KMS-11 (cell line): ENCODE measurements at regions not wholly inside any gene's neighbourhood (a gene's known extent, or its start where the extent isn't known, plus 50 kb on each side); places are given as distances from the start of the nearest gene placed in this dataset.

ENCODE experiments used
- H2AFZ ChIP-seq: fragments of 200-600 bp; sonication (generic); 2 replicates; pipeline ENCODE4 v1.6.1; 2016; ENCODE audit warnings: antibody characterized with exemption, mixed run types, low read depth
- H3K27ac ChIP-seq: fragments of 200-600 bp; sonication (generic); 2 replicates; pipeline ENCODE4 v1.6.1; 2016; ENCODE audit warnings: mild to moderate bottlenecking, mixed run types
- H3K27me3 ChIP-seq: fragments of 200-600 bp; sonication (generic); 2 replicates; pipeline ENCODE4 v1.6.1; 2017; ENCODE audit warnings: mild to moderate bottlenecking, low read depth, mixed run types, moderate library complexity; ENCODE audit not compliant: insufficient read depth
- H3K36me3 ChIP-seq: fragments of 200-600 bp; sonication (generic); 2 replicates; pipeline ENCODE4 v1.6.1; 2017; ENCODE audit warnings: mild to moderate bottlenecking, mixed run types; ENCODE audit not compliant: insufficient read depth
- H3K4me1 ChIP-seq: fragments of 200-600 bp; sonication (generic); 2 replicates; pipeline ENCODE4 v1.6.1; 2016; ENCODE audit warnings: mild to moderate bottlenecking, low read depth, mixed run types; ENCODE audit not compliant: poor library complexity, severe bottlenecking
- H3K4me2 ChIP-seq: fragments of 200-600 bp; sonication (generic); 2 replicates; pipeline ENCODE4 v1.7.0; 2016; ENCODE audit warnings: mild to moderate bottlenecking, mixed run types
- H3K4me3 ChIP-seq: fragments of 200-600 bp; sonication (generic); IDR thresholded peaks from 2 replicates; pipeline ENCODE4 v1.6.1; 2017; ENCODE audit warnings: low read depth, low read length, mixed read lengths; ENCODE audit not compliant: insufficient read depth
- H3K79me2 ChIP-seq: fragments of 200-600 bp; sonication (generic); 2 replicates; pipeline ENCODE4 v1.6.1; 2016; ENCODE audit warnings: low read depth, mixed run types; ENCODE audit not compliant: insufficient read depth
- H3K9ac ChIP-seq: fragments of 200-600 bp; sonication (generic); 2 replicates; pipeline ENCODE4 v1.6.1; 2016; ENCODE audit warnings: mild to moderate bottlenecking, mixed run types
- H4K20me1 ChIP-seq: fragments of 200-600 bp; sonication (generic); 2 replicates; pipeline ENCODE4 v1.6.1; 2016; ENCODE audit warnings: mild to moderate bottlenecking, mixed run types; ENCODE audit not compliant: insufficient read depth
- TF ChIP-seq, protein P1 (sequence below): fragments of 200-600 bp; sonication (generic); conservative IDR thresholded peaks from 2 replicates; pipeline ENCODE4 v1.6.1; 2017; ENCODE audit warnings: low read depth, mild to moderate bottlenecking, antibody characterized with exemption, low read length, moderate library complexity, mixed read lengths

GRCh38 chr5:174291162-174291561, 245.7 kb downstream of the NSG2 start:
- Histone ChIP-seq H3K4me1 (peaks cover 30% of the 10 kb centered on the region), H3K36me3 (no peaks in the 10 kb centered on the region), H4K20me1 (no peaks in the 10 kb centered on the region), H3K27me3 (no peaks in the 10 kb centered on the region), H3K4me3 (no peak overlapping the region), H3K27ac (no peak overlapping the region), H3K79me2 (no peaks in the 10 kb centered on the region), H3K9ac (no peak overlapping the region), H2AFZ (no peak overlapping the region), H3K4me2 (no peak overlapping the region)
- TF ChIP-seq, protein P1, sequence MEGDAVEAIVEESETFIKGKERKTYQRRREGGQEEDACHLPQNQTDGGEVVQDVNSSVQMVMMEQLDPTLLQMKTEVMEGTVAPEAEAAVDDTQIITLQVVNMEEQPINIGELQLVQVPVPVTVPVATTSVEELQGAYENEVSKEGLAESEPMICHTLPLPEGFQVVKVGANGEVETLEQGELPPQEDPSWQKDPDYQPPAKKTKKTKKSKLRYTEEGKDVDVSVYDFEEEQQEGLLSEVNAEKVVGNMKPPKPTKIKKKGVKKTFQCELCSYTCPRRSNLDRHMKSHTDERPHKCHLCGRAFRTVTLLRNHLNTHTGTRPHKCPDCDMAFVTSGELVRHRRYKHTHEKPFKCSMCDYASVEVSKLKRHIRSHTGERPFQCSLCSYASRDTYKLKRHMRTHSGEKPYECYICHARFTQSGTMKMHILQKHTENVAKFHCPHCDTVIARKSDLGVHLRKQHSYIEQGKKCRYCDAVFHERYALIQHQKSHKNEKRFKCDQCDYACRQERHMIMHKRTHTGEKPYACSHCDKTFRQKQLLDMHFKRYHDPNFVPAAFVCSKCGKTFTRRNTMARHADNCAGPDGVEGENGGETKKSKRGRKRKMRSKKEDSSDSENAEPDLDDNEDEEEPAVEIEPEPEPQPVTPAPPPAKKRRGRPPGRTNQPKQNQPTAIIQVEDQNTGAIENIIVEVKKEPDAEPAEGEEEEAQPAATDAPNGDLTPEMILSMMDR = no peak

DNA sequence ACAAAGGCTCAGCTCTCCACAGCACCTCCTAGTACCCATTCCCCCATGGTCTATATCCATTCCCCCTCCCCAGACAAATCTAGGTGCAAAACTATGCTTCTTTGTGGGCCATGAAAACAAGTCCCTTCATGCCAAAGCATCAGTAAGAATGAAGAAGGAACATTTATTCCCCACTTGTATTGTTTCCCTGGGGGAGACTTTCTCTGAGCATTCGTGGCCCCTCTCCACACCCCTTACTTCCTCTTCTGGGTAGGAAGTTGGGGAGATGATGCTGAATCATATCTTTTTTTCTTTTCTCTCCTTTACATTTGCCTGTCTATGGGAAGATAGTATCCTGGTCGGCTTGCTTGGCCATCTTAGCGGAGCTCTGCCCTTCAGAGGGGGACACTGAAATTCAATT, 246.8 kb downstream of the NSG2 start:
- H3K79me2 ChIP-seq = no peaks in the 10 kb centered on the region

GRCh38 chr5:174293006-174293405, 247.5 kb downstream of the NSG2 start:
- no peak overlapping the region for H3K27ac ChIP-seq
- H3K4me1 ChIP-seq = peaks cover 37% of the 10 kb centered on the region
- H3K79me2 ChIP-seq = no peaks in the 10 kb centered on the region
- H2AFZ ChIP-seq = no peak overlapping the region; the same call in 1 of the 2 replicates
- no peaks in the 10 kb centered on the region for H4K20me1 ChIP-seq
- H3K27me3 ChIP-seq = no peaks in the 10 kb centered on the region
- TF ChIP-seq, protein P1 = no peak
- no peak overlapping the region for H3K9ac ChIP-seq
- H3K36me3 ChIP-seq = no peaks in the 10 kb centered on the region
- H3K4me3 ChIP-seq = no peak overlapping the region
- H3K4me2 ChIP-seq = 0 out of 2 replicates have a peak overlapping the region, but pooled peaks have one; percentile 33

More for the DNA sequence above, 246.8 kb downstream of the NSG2 start:
- no peaks in the 10 kb centered on the region for H3K36me3 ChIP-seq
- H3K4me2 ChIP-seq = 0 out of 2 replicates have a peak overlapping the region, but pooled peaks have one; percentile 33
- H3K27me3 ChIP-seq = no peaks in the 10 kb centered on the region
- H3K4me3 ChIP-seq = no peak overlapping the region
- H3K9ac ChIP-seq = no peak overlapping the region
- TF ChIP-seq, protein P1 = no peak
- H2AFZ ChIP-seq = no peak overlapping the region; the same call in 1 of the 2 replicates
- H4K20me1 ChIP-seq = no peaks in the 10 kb centered on the region
- peaks cover 37% of the 10 kb centered on the region for H3K4me1 ChIP-seq
- H3K27ac ChIP-seq = no peak overlapping the region

DNA sequence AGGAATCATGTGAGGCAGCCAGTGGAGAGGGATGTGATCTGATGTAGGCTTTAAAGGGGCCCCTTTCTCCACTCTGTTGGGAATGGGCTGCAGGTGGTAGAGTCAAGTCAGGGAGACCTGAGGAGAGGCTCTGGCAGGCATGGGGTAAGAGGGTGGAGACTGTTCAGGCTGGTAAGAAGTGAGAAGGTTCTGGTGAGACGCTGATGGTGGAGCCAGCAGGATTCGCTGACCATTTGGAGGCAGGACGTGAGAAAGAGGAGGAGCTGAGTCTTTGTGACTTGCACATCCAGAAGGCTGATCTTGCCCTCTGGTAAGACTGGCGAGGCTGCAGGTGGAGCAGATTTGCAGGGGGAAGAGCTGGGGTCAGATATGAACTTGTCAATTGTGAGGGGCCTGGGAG, 248.0 kb downstream of the NSG2 start:
- Histone ChIP-seq H2AFZ (no peak overlapping the region), H3K27me3 (no peaks in the 10 kb centered on the region), H3K4me1 (peaks cover 37% of the 10 kb centered on the region), H3K4me2 (no peak overlapping the region), H3K36me3 (no peaks in the 10 kb centered on the region), H4K20me1 (no peaks in the 10 kb centered on the region), H3K4me3 (no peak overlapping the region), H3K27ac (no peak overlapping the region), H3K9ac (no peak overlapping the region), H3K79me2 (no peaks in the 10 kb centered on the region)
- TF ChIP-seq, protein P1 = no peak
